ENCODE measurements at regions not wholly inside any gene's neighbourhood (a gene's known extent, or its start where the extent isn't known, plus 50 kb on each side); places are given as distances from the start of the nearest gene placed in this dataset.

DNA sequence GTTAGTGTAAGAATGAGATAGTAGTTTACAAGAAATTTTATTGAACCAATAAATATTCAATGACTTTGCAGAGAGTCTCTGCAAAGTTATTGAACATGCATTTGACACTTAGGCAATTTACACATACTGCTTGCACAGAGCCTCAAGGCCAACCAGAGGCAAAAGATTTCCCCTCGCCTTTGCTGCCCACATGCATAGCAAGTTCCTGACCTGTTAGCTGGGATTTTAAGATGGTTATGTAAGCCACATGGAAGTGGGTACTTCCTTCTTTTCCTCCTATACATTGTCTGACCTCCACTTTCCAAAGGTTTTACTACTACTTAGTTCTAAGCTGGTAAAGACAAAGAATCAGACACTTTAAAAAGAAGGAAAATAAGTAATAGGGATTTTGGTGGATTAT, 430.1 kb upstream of the FRG1 start:
- Histone ChIP-seq H3K4me3 (ENCODE audit: low read length) (no peak overlapping the region), H3F3A (ENCODE audit: low read length, unreplicated experiment) (no peaks in the 10 kb centered on the region), H3K27me3 (ENCODE audit: low read length) (no peaks in the 10 kb centered on the region), H3K4me2 (ENCODE audit: low read length) (no peak overlapping the region), H3K79me2 (ENCODE audit: low read length) (no peaks in the 10 kb centered on the region), H2AFZ (ENCODE audit: low read length) (no peak overlapping the region), H3K9me3 (ENCODE audit: low read length) (no peaks in the 10 kb centered on the region), H3K36me3 (ENCODE audit: low read depth, low read length) (no peaks in the 10 kb centered on the region), H3K9me2 (replicated peaks; ENCODE audit: low read length) (no peaks in the 10 kb centered on the region), H3K9ac (ENCODE audit: low read length) (no peak overlapping the region), H4K20me1 (ENCODE audit: low read length) (no peaks in the 10 kb centered on the region), H3K27ac (ENCODE audit: low read length) (no peak overlapping the region), H3K4me1 (ENCODE audit: insufficient read depth, low read length) (no peaks in the 10 kb centered on the region)
- ATAC-seq: no peak
- DNase-seq: no peak
- POLR2A ChIA-PET (ENCODE audit: unreplicated experiment): no interaction called here
- intact Hi-C loops (cut with micrococcal nuclease): no loop called here
- CTCF ChIA-PET: no interaction called here
- TF ChIP-seq, protein P1, sequence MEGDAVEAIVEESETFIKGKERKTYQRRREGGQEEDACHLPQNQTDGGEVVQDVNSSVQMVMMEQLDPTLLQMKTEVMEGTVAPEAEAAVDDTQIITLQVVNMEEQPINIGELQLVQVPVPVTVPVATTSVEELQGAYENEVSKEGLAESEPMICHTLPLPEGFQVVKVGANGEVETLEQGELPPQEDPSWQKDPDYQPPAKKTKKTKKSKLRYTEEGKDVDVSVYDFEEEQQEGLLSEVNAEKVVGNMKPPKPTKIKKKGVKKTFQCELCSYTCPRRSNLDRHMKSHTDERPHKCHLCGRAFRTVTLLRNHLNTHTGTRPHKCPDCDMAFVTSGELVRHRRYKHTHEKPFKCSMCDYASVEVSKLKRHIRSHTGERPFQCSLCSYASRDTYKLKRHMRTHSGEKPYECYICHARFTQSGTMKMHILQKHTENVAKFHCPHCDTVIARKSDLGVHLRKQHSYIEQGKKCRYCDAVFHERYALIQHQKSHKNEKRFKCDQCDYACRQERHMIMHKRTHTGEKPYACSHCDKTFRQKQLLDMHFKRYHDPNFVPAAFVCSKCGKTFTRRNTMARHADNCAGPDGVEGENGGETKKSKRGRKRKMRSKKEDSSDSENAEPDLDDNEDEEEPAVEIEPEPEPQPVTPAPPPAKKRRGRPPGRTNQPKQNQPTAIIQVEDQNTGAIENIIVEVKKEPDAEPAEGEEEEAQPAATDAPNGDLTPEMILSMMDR (conservative IDR thresholded peaks at IDR 0.05; ENCODE audit: low read depth, low read length): no peak
- TF ChIP-seq EZH2 (IDR thresholded peaks at IDR 0.05; ENCODE audit: low read length, unreplicated experiment) (no peak), EZH2phosphoT487 (IDR thresholded peaks at IDR 0.05; ENCODE audit: borderline replicate concordance, low read length) (no peak)
- no TSS peak for BruUV-seq (replicated peaks)

DNA sequence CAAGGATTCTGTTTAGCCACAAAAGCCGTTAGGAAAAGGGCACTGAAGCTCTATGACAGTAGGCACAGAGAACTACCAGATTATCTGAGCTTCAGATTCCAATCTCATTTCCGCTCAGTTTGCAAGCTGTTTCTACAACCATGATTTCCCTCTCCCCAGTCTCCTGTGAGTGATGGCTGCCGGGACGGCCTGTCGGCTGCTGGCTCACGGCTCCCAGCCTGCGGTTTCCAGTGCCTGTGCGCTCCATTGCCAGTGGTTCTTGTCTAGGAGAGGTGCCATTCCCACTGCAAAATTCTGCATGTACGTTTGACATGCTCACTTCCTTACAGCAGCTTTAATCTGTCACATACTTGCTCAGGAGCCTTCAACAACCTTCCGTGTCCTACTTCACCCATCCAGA, 429.1 kb upstream of the FRG1 start:
- no peaks in the 10 kb centered on the region for H3K27me3 ChIP-seq (ENCODE audit: low read length)
- ATAC-seq: no peak
- no peaks in the 10 kb centered on the region for H4K20me1 ChIP-seq (ENCODE audit: low read length)
- no peak overlapping the region for H3K4me3 ChIP-seq (ENCODE audit: low read length)
- H3K79me2 ChIP-seq (ENCODE audit: low read length): no peaks in the 10 kb centered on the region
- H3K4me2 ChIP-seq (ENCODE audit: low read length): no peak overlapping the region
- POLR2A ChIA-PET (ENCODE audit: unreplicated experiment): no interaction called here
- no peaks in the 10 kb centered on the region for H3K9me3 ChIP-seq (ENCODE audit: low read length)
- no peaks in the 10 kb centered on the region for H3F3A ChIP-seq (ENCODE audit: low read length, unreplicated experiment)
- no TSS peak for BruUV-seq (replicated peaks)
- no peak overlapping the region for H3K27ac ChIP-seq (ENCODE audit: low read length)
- TF ChIP-seq EZH2 (IDR thresholded peaks at IDR 0.05; ENCODE audit: low read length, unreplicated experiment) (no peak), EZH2phosphoT487 (IDR thresholded peaks at IDR 0.05; ENCODE audit: borderline replicate concordance, low read length) (no peak)
- TF ChIP-seq, protein P1 (conservative IDR thresholded peaks at IDR 0.05; ENCODE audit: low read depth, low read length): no peak
- H3K9me2 ChIP-seq (replicated peaks; ENCODE audit: low read length): no peaks in the 10 kb centered on the region
- no peaks in the 10 kb centered on the region for H3K4me1 ChIP-seq (ENCODE audit: insufficient read depth, low read length)
- H3K36me3 ChIP-seq (ENCODE audit: low read depth, low read length): no peaks in the 10 kb centered on the region
- no peak for DNase-seq
- CTCF ChIA-PET: no interaction called here
- no peak overlapping the region for H2AFZ ChIP-seq (ENCODE audit: low read length)
- no peak overlapping the region for H3K9ac ChIP-seq (ENCODE audit: low read length)
- intact Hi-C loops (cut with micrococcal nuclease): no loop called here

DNA sequence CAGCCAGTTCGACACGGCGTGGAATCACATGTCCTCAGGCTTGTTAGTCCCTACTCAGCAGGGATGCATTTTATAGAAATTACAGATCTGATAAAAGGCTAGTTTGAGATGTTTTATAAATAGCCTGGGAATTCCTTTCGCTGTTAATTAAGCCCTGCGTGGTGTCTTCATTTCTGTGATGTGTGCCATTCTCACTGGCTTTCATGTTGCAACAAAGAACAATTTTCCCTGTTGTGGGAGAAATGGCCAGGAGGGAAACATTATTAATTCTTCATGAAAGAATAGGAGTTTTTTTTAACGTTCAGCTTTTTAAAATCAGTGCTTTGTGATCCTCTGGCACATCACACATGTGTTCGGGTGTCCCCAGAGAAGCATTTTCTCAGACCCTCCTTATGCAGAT, 427.3 kb upstream of the FRG1 start:
- POLR2A ChIA-PET (ENCODE audit: unreplicated experiment): no interaction called here
- no peaks in the 10 kb centered on the region for H3K79me2 ChIP-seq (ENCODE audit: low read length)
- TF ChIP-seq EZH2phosphoT487 (IDR thresholded peaks at IDR 0.05; ENCODE audit: borderline replicate concordance, low read length): no peak
- TF ChIP-seq EZH2 (IDR thresholded peaks at IDR 0.05; ENCODE audit: low read length, unreplicated experiment): no peak
- TF ChIP-seq, protein P1 (conservative IDR thresholded peaks at IDR 0.05; ENCODE audit: low read depth, low read length): no peak
- H3K36me3 ChIP-seq (ENCODE audit: low read depth, low read length): no peaks in the 10 kb centered on the region
- no peaks in the 10 kb centered on the region for H3K27me3 ChIP-seq (ENCODE audit: low read length)
- H3K9ac ChIP-seq (ENCODE audit: low read length): no peak overlapping the region
- CTCF ChIA-PET: no interaction called here
- H3K27ac ChIP-seq (ENCODE audit: low read length): no peak overlapping the region
- intact Hi-C loops (cut with micrococcal nuclease): no loop called here
- BruUV-seq (replicated peaks): no TSS peak
- ATAC-seq (no peak), DNase-seq (no peak)
- no peaks in the 10 kb centered on the region for H3K9me2 ChIP-seq (replicated peaks; ENCODE audit: low read length)
- no peaks in the 10 kb centered on the region for H4K20me1 ChIP-seq (ENCODE audit: low read length)
- no peak overlapping the region for H2AFZ ChIP-seq (ENCODE audit: low read length)
- H3F3A ChIP-seq (ENCODE audit: low read length, unreplicated experiment): no peaks in the 10 kb centered on the region
- H3K4me1 ChIP-seq (ENCODE audit: insufficient read depth, low read length): no peaks in the 10 kb centered on the region
- no peak overlapping the region for H3K4me3 ChIP-seq (ENCODE audit: low read length)
- H3K4me2 ChIP-seq (ENCODE audit: low read length): no peak overlapping the region
- H3K9me3 ChIP-seq (ENCODE audit: low read length): no peaks in the 10 kb centered on the region

Measured in PC-3 (cell line).